ENCODE measurements at regions not wholly inside any gene's neighbourhood (a gene's known extent, or its start where the extent isn't known, plus 50 kb on each side); places are given as distances from the start of the nearest gene placed in this dataset.

GRCh38 chr18:8937160-8938094, 165.1 kb upstream of the NDUFV2 start:
- TF ChIP-seq EZH2 (IDR thresholded peaks at IDR 0.05; ENCODE audit: low read length): no peak
- TF ChIP-seq CTCF (optimal IDR thresholded peaks at IDR 0.05 in 1 of 3, IDR thresholded peaks at IDR 0.05 in 1 of 3, conservative IDR thresholded peaks at IDR 0.05 in 1 of 3; ENCODE audit: extremely low read depth in 1 of 3, insufficient read depth in 2 of 3, low read length in 3 of 3): no peak
